ENCODE measurements at regions not wholly inside any gene's neighbourhood (a gene's known extent, or its start where the extent isn't known, plus 50 kb on each side); places are given as distances from the start of the nearest gene placed in this dataset.

- TF ChIP-seq, protein P1, sequence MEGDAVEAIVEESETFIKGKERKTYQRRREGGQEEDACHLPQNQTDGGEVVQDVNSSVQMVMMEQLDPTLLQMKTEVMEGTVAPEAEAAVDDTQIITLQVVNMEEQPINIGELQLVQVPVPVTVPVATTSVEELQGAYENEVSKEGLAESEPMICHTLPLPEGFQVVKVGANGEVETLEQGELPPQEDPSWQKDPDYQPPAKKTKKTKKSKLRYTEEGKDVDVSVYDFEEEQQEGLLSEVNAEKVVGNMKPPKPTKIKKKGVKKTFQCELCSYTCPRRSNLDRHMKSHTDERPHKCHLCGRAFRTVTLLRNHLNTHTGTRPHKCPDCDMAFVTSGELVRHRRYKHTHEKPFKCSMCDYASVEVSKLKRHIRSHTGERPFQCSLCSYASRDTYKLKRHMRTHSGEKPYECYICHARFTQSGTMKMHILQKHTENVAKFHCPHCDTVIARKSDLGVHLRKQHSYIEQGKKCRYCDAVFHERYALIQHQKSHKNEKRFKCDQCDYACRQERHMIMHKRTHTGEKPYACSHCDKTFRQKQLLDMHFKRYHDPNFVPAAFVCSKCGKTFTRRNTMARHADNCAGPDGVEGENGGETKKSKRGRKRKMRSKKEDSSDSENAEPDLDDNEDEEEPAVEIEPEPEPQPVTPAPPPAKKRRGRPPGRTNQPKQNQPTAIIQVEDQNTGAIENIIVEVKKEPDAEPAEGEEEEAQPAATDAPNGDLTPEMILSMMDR (tag by site-specific recombination; IDR thresholded peaks at IDR 0.05), result no peak
- no peak for TF ChIP-seq SETDB1 (IDR thresholded peaks at IDR 0.05; ENCODE audit: insufficient read length, low read length)
- TF ChIP-seq ZNF701 (tag by site-specific recombination; IDR thresholded peaks at IDR 0.05), result no peak
Measured at GRCh38 chr3:153944084-153944483, 177.1 kb upstream of the ARHGEF26 start.

Data from HEK293 (cell line).